ENCODE measurements at regions not wholly inside any gene's neighbourhood (a gene's known extent, or its start where the extent isn't known, plus 50 kb on each side); places are given as distances from the start of the nearest gene placed in this dataset.
A peak's percentile ranks its signal among the peaks of the same experiment; 100 is the strongest.

DNA sequence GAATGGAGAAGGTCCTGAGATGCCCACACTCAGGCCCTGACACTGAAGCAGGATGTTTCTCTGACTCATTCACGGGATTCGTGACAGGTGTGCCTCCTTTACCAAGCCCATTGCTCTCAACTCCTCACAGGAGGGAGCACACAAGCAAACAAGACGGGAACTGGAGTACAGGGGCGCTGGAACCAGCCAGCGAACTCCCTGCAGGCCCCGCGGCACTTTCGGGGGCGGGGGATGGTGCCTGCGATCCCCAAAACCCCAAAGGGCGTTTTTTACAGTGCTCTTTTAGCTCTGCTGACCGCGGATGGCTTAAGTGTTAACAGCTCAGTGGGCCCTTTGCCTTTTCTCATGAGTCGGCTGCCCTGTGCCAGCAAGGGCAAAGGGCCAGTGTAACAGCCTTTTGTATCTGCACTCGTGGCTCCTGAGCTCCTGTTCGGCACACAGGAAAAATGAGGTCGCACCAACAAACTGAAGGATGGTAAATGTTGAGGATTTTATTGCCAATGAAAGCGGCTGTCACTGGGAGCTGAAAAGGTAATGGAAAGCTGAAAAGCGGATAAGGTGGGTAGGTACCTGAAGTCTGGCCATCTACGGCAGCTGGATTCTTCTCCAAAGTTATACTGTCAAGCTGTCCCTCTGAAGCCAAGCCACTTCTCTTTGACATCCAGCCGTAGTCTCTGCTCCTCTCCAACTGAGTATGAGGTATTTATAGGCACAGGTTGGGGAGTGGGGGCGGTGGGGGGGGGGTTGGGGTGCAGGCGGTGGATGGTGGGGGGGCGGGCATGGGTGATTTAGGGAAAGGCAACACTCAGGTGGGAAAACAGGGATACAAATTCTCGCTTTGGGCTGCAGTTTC lies 65.0 kb upstream of the TRPC4 start:
- H3K4me2 ChIP-seq, result peak overlapping the region; percentile 52
- peak overlapping the region; percentile 20; the same call in 1 of the 2 replicates for H3K4me3 ChIP-seq
- TF ChIP-seq, protein P1, sequence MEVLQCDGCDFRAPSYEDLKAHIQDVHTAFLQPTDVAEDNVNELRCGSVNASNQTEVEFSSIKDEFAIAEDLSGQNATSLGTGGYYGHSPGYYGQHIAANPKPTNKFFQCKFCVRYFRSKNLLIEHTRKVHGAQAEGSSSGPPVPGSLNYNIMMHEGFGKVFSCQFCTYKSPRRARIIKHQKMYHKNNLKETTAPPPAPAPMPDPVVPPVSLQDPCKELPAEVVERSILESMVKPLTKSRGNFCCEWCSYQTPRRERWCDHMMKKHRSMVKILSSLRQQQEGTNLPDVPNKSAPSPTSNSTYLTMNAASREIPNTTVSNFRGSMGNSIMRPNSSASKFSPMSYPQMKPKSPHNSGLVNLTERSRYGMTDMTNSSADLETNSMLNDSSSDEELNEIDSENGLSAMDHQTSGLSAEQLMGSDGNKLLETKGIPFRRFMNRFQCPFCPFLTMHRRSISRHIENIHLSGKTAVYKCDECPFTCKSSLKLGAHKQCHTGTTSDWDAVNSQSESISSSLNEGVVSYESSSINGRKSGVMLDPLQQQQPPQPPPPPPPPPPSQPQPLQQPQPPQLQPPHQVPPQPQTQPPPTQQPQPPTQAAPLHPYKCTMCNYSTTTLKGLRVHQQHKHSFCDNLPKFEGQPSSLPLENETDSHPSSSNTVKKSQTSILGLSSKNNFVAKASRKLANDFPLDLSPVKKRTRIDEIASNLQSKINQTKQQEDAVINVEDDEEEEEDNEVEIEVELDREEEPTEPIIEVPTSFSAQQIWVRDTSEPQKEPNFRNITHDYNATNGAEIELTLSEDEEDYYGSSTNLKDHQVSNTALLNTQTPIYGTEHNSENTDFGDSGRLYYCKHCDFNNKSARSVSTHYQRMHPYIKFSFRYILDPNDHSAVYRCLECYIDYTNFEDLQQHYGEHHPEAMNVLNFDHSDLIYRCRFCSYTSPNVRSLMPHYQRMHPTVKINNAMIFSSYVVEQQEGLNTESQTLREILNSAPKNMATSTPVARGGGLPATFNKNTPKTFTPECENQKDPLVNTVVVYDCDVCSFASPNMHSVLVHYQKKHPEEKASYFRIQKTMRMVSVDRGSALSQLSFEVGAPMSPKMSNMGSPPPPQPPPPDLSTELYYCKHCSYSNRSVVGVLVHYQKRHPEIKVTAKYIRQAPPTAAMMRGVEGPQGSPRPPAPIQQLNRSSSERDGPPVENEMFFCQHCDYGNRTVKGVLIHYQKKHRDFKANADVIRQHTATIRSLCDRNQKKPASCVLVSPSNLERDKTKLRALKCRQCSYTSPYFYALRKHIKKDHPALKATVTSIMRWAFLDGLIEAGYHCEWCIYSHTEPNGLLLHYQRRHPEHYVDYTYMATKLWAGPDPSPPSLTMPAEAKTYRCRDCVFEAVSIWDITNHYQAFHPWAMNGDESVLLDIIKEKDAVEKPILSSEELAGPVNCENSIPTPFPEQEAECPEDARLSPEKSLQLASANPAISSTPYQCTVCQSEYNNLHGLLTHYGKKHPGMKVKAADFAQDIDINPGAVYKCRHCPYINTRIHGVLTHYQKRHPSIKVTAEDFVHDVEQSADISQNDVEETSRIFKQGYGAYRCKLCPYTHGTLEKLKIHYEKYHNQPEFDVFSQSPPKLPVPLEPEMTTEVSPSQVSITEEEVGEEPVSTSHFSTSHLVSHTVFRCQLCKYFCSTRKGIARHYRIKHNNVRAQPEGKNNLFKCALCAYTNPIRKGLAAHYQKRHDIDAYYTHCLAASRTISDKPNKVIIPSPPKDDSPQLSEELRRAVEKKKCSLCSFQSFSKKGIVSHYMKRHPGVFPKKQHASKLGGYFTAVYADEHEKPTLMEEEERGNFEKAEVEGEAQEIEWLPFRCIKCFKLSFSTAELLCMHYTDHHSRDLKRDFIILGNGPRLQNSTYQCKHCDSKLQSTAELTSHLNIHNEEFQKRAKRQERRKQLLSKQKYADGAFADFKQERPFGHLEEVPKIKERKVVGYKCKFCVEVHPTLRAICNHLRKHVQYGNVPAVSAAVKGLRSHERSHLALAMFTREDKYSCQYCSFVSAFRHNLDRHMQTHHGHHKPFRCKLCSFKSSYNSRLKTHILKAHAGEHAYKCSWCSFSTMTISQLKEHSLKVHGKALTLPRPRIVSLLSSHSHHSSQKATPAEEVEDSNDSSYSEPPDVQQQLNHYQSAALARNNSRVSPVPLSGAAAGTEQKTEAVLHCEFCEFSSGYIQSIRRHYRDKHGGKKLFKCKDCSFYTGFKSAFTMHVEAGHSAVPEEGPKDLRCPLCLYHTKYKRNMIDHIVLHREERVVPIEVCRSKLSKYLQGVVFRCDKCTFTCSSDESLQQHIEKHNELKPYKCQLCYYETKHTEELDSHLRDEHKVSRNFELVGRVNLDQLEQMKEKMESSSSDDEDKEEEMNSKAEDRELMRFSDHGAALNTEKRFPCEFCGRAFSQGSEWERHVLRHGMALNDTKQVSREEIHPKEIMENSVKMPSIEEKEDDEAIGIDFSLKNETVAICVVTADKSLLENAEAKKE (CRISPR knock-in tag; IDR thresholded peaks at IDR 0.05), result no peak
- TF ChIP-seq STAT1 (IDR thresholded peaks at IDR 0.05; ENCODE audit: unreplicated experiment) (no peak), ZNF114 (CRISPR knock-in tag; IDR thresholded peaks at IDR 0.05) (no peak), NANOG (IDR thresholded peaks at IDR 0.05; ENCODE audit: borderline replicate concordance) (no peak), CREB1 (CRISPR knock-in tag; IDR thresholded peaks at IDR 0.05; ENCODE audit: low read depth) (no peak), POLR2AphosphoS5 (IDR thresholded peaks at IDR 0.05; ENCODE audit: low read depth) (no peak), EZH2 (IDR thresholded peaks at IDR 0.05; ENCODE audit: low read depth, unreplicated experiment) (no peak), JUNB (IDR thresholded peaks at IDR 0.05; ENCODE audit: unreplicated experiment) (no peak), ZNF331 (CRISPR knock-in tag; IDR thresholded peaks at IDR 0.05; ENCODE audit: low read depth) (no peak), EZH2phosphoT487 (IDR thresholded peaks at IDR 0.05; ENCODE audit: unreplicated experiment) (no peak)
- TF ChIP-seq, protein P2, sequence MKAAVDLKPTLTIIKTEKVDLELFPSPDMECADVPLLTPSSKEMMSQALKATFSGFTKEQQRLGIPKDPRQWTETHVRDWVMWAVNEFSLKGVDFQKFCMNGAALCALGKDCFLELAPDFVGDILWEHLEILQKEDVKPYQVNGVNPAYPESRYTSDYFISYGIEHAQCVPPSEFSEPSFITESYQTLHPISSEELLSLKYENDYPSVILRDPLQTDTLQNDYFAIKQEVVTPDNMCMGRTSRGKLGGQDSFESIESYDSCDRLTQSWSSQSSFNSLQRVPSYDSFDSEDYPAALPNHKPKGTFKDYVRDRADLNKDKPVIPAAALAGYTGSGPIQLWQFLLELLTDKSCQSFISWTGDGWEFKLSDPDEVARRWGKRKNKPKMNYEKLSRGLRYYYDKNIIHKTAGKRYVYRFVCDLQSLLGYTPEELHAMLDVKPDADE (IDR thresholded peaks at IDR 0.05), result no peak
- TF ChIP-seq, protein P3, sequence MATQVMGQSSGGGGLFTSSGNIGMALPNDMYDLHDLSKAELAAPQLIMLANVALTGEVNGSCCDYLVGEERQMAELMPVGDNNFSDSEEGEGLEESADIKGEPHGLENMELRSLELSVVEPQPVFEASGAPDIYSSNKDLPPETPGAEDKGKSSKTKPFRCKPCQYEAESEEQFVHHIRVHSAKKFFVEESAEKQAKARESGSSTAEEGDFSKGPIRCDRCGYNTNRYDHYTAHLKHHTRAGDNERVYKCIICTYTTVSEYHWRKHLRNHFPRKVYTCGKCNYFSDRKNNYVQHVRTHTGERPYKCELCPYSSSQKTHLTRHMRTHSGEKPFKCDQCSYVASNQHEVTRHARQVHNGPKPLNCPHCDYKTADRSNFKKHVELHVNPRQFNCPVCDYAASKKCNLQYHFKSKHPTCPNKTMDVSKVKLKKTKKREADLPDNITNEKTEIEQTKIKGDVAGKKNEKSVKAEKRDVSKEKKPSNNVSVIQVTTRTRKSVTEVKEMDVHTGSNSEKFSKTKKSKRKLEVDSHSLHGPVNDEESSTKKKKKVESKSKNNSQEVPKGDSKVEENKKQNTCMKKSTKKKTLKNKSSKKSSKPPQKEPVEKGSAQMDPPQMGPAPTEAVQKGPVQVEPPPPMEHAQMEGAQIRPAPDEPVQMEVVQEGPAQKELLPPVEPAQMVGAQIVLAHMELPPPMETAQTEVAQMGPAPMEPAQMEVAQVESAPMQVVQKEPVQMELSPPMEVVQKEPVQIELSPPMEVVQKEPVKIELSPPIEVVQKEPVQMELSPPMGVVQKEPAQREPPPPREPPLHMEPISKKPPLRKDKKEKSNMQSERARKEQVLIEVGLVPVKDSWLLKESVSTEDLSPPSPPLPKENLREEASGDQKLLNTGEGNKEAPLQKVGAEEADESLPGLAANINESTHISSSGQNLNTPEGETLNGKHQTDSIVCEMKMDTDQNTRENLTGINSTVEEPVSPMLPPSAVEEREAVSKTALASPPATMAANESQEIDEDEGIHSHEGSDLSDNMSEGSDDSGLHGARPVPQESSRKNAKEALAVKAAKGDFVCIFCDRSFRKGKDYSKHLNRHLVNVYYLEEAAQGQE (IDR thresholded peaks at IDR 0.05; ENCODE audit: unreplicated experiment), result no peak
- TF ChIP-seq, protein P4, sequence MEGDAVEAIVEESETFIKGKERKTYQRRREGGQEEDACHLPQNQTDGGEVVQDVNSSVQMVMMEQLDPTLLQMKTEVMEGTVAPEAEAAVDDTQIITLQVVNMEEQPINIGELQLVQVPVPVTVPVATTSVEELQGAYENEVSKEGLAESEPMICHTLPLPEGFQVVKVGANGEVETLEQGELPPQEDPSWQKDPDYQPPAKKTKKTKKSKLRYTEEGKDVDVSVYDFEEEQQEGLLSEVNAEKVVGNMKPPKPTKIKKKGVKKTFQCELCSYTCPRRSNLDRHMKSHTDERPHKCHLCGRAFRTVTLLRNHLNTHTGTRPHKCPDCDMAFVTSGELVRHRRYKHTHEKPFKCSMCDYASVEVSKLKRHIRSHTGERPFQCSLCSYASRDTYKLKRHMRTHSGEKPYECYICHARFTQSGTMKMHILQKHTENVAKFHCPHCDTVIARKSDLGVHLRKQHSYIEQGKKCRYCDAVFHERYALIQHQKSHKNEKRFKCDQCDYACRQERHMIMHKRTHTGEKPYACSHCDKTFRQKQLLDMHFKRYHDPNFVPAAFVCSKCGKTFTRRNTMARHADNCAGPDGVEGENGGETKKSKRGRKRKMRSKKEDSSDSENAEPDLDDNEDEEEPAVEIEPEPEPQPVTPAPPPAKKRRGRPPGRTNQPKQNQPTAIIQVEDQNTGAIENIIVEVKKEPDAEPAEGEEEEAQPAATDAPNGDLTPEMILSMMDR (conservative IDR thresholded peaks at IDR 0.05; ENCODE audit: low read depth in 2 of 2), result no peak
- H2AFZ ChIP-seq, result peak overlapping the region; percentile 93
- no peak overlapping the region for H3K4me3 Mint-ChIP-seq
- peaks cover 1% of the 10 kb centered on the region for H3K27me3 Mint-ChIP-seq (ENCODE audit: insufficient read depth, low read depth, poor library complexity)
- no peaks in the 10 kb centered on the region for H3K36me3 ChIP-seq (ENCODE audit: insufficient read depth)
- no peaks in the 10 kb centered on the region for H3K36me3 Mint-ChIP-seq (ENCODE audit: low read depth)
- no peaks in the 10 kb centered on the region for H3K79me2 ChIP-seq (replicated peaks; ENCODE audit: insufficient read depth)
- H4K20me1 ChIP-seq (replicated peaks; ENCODE audit: insufficient read depth), result no peaks in the 10 kb centered on the region
- H3K27me3 ChIP-seq (ENCODE audit: insufficient read depth), result no peaks in the 10 kb centered on the region
- H3K4me1 Mint-ChIP-seq, result peaks cover 2% of the 10 kb centered on the region; the same call in 2 of the 3 replicates
- no peaks in the 10 kb centered on the region for H3K9me2 ChIP-seq (ENCODE audit: insufficient read depth)
- DNase-seq (ENCODE audit: low spot score) (peak; percentile 44), ATAC-seq (peak; percentile 92)
- H3K27ac ChIP-seq (ENCODE audit: low read depth), result no peak overlapping the region
- no peaks in the 10 kb centered on the region for H3F3A ChIP-seq (replicated peaks; ENCODE audit: low read depth)
- no peaks in the 10 kb centered on the region; the same call in 1 of the 2 replicates for H3K4me1 ChIP-seq (ENCODE audit: insufficient read depth)
- H3K27ac Mint-ChIP-seq, result no peak overlapping the region
- H3K9me3 Mint-ChIP-seq, result no peaks in the 10 kb centered on the region
